NCI-H1694 treated with DMSO at 0.1 percent for 48 hours (cell line): ENCODE measurements at regions not wholly inside any gene's neighbourhood (a gene's known extent, or its start where the extent isn't known, plus 50 kb on each side); places are given as distances from the start of the nearest gene placed in this dataset.

ENCODE experiments used
- DNase-seq: peaks from one replicate; lab custom pipeline; 2025; lab: John Stamatoyannopoulos, UW

GRCh38 chr18:43482136-43482535 lies 204.8 kb upstream of the SYT4 start:
- DNase-seq, result no peak

- DNase-seq, result no peak
These were observed 205.3 kb upstream of the SYT4 start for GRCh38 chr18:43482600-43482999.

DNA sequence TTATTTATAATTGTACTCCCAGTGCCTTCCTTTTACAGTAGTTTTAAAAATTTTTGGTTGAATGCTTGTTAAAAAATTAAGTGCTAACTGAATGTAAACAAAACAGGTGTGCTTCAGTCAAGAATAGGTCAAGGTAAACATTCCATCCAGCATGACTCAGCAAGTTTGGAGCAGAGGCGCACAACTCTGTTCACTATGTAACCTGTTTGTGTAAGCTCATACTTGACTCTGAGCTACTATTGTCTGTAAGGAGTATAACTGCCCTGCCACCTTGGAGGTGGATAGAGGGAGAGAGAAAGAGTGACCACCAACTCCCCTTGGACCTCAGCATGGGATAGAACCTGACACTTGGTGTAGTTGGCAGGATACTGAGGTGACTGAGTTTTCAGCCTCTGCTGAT lies 207.4 kb upstream of the SYT4 start:
- no peak for DNase-seq

GRCh38 chr18:43485545-43485963 lies 208.3 kb upstream of the SYT4 start:
- no peak for DNase-seq

- DNase-seq, result no peak
These were observed 209.2 kb upstream of the SYT4 start for GRCh38 chr18:43486462-43486861.

- no peak for DNase-seq
These were observed 223.8 kb upstream of the SYT4 start for GRCh38 chr18:43501099-43501498.

- DNase-seq, result no peak
These were observed 229.6 kb upstream of the SYT4 start for GRCh38 chr18:43506935-43507334.

DNA sequence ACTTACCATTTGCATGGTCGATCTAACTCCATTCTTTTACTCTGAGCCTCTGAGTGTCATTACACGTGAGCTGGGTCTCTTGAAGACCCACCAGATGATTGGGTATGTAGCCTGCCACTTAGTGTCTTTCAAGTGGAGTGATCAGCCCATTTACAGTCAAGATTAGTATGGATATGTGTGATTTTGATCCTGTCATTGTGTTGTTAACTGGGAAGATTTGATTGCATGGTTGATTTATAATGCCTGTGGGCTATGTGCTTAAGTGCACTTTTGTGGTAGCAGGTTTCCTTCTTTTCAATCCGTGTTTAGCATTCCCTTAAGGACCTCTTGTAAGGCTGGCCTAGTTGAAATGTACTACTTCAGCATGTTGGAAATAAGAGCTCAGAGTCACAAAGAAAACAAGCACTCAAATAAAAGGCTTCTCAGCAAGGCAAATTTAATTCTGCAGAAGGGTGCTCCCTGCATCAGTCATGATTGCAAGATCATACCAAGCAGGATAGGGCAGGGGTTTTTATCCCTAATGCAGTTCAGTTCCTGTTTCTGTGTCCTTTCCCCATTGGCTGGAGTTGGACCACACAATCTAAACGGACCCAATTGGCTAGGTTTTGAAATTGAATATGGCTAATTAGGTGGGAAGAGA lies 230.7 kb upstream of the SYT4 start:
- DNase-seq, result no peak

DNA sequence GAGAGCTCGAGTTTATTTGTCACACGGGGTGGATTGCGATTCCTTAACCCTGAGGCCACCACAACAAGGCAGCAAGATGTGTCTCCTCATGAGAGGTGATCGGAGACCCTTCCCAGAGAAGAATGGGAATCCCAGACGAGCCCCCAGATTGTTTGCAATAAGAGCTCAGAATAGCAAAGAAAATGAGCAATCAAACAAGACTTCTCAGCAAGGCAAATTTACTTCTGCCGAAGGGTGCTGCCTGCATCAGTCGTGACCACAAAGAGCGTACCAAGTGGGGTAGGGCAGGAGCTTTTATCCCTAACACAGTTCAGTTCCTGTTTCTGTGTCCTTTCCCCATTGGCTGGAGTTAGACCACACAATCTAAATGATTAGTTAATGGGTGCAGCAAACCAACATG lies 237.5 kb upstream of the SYT4 start:
- no peak for DNase-seq

DNA sequence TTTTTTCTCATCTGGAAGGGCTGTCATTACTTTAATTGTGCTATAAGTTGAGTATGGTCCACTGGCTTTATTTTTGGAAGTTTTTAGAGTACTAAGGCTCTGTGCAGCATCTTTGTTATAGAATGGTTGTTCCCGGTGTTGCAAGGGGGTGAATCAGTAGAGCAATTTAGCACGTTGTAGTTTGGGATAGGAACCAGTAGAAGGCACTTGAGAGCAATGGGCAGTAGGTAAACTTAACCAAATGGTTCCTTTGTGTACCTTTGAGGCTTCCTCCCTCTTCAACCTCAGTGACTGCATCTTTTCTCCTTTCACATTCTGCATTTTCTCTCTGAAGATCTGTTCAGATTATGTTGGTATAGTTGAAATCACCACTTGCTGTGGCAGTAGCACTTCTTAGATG lies 238.2 kb upstream of the SYT4 start:
- DNase-seq, result no peak

DNA sequence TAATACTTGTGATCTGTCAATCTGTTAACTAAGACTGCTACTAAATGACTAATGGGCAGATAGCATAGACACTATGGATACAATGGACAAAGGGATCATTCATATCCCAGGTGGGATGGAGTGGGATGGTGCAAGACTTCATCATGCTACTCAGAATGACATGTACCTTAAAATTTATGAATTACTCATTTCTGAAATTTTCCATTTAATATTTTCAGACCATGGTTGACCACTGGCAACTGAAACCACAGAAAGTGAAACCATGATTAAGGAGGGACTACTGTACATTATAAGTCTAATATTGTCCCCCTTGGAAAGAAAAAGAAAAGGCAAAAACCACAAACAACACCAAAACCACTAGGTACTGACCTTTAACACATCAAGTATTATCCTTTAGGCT lies 247.0 kb upstream of the SYT4 start:
- no peak for DNase-seq

GRCh38 chr18:43525169-43525568 lies 247.9 kb upstream of the SYT4 start:
- peak; percentile 52 for DNase-seq

DNA sequence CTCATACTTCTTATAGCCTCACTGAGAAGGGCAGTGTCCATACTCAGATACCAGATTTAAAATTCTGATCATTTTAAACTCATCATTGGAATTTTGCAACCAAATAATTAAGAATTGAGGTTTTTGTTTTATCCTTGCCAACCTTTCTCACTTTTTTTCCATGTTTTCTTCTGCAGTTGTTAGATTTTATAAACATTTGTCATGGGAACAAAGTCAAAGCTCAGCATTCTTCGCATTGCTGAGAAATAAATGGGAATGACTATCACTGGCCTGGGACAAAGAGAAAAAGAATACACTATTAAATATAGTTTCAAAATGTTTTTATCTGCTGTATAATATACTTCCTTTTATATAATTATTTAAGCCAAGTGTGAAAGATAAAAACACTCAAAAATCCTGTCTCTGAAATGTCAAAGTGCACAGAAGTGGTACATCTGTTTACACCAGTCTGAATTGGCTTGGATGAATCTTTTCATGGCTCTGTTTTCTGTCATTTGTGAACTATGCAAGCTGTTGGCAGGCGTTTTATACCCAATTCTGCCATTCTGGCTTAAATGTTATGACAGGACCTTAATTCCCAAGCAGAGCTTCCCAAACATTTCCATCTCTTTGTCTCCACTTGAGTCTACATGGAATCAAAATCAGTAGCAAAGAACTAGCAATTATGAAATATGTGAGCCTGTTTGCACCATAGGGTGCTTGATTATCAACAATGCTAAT lies 249.3 kb upstream of the SYT4 start:
- DNase-seq, result peak; percentile 31

DNA sequence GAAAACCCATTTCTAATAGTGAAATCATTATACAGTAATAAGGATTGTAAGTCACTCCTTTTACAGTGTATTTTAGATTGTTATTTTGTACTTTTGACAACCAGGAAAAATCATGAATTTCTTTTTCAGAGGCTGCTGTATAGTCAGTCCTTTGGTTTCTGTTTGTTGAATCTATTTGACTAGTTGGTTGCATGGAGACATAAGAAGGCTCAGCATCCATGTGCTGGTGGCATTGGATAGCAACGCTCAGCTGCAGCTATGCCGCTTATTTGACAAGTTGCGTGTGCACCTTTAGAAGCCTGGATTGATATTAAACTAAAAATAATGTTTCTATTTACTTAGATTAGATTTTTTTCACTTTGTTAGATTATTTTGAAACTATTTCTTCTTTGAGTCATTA lies 254.1 kb upstream of the SYT4 start:
- DNase-seq, result no peak

- DNase-seq, result no peak
These were observed 256.1 kb upstream of the SYT4 start for GRCh38 chr18:43533371-43533770.

DNA sequence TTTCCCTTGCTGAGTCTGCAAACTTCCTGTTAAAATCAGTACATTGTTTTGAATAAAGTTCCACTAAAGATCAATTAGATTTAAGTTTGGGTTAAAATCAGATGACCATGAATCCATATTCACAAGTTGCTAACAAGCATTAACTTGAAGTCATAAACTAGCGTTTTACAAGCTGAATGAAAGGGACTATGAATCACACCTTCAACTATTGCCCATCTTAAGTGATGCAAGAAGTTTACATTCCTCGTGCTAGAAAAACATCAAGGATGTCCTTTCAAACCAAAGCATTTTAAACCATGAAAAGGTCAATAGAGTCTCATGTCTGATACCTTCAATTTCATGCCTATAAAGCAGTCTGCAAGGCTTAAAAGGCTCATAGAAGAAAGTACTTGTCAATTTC lies 257.2 kb upstream of the SYT4 start:
- DNase-seq, result no peak

- no peak for DNase-seq
These were observed 262.6 kb upstream of the SYT4 start for GRCh38 chr18:43539862-43540261.

GRCh38 chr18:43542016-43542415 lies 264.7 kb upstream of the SYT4 start:
- DNase-seq, result no peak

- no peak for DNase-seq
These were observed 265.9 kb upstream of the SYT4 start for GRCh38 chr18:43543236-43543635.

- DNase-seq, result no peak
These were observed 270.2 kb upstream of the SYT4 start for GRCh38 chr18:43547456-43547855.

GRCh38 chr18:43559507-43559906 lies 282.2 kb upstream of the SYT4 start:
- no peak for DNase-seq

- peak; percentile 45 for DNase-seq
These were observed 286.5 kb upstream of the SYT4 start for GRCh38 chr18:43563780-43564179.

DNA sequence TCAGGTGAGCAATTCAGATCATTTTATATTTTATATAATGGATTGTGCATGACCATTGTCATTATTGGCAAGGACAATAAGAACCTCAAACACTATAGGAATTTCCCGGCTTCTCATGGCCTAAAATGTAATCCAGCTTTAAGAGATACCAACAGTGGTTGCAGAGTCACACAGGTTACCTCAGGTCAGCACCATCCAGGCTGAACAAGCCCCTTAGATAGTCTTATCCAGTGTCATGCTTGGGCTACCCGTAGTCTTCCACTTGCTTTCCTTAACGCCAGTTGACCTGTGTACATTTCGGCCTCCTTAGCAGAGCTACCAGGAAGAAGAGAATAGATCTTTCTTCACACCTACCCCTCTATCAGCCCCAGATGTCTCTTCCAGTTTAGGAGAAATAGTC lies 293.3 kb upstream of the SYT4 start:
- DNase-seq, result no peak

- DNase-seq, result peak; percentile 40
These were observed 293.9 kb upstream of the SYT4 start for GRCh38 chr18:43571078-43571689.
